PC-9 (cell line): ENCODE measurements at regions not wholly inside any gene's neighbourhood (a gene's known extent, or its start where the extent isn't known, plus 50 kb on each side); places are given as distances from the start of the nearest gene placed in this dataset.

Experiments used
- BruUV-seq: library from RNA; stranded (reverse); fragments of 400-500 nt; replicated peaks from 2 replicates; lab custom pipeline; 2021; lab: Mats Ljungman, UMichigan
- CTCF ChIA-PET: fragments of 300-600 bp; sonication (Branson Sonifier 250); formaldehyde crosslinking; loops from one replicate; lab custom pipeline; 2022; ENCODE audit warnings: antibody characterized with exemption; lab: Charles Lee
- POLR2A ChIA-PET: fragments of 300-600 bp; sonication (Branson Sonifier 250); formaldehyde crosslinking; loops from one replicate; lab custom pipeline; 2022; ENCODE audit warnings: antibody characterized with exemption; ENCODE audit not compliant: unreplicated experiment; lab: Charles Lee
- DNase-seq, 2 experiments: peaks; one replicate each; pipeline versions ENCODE4 v3.0.0 to v3.0.0-alpha.2; 2015 to 2022; ENCODE audit warnings: mixed read lengths in 1 of 2
- H2AFZ ChIP-seq: fragments of 200-600 bp; sonication (generic); 2 replicates; pipeline ENCODE4 v1.8.1; 2017; ENCODE audit warnings: antibody characterized with exemption
- H3F3A ChIP-seq: fragments of 200-600 bp; sonication (generic); 2 replicates; pipeline ENCODE4 v1.8.1; 2017; ENCODE audit warnings: antibody characterized with exemption, mild to moderate bottlenecking, low read depth; ENCODE audit not compliant: insufficient read depth
- H3K27ac ChIP-seq: fragments of 200-600 bp; sonication (generic); 2 replicates; pipeline ENCODE4 v1.6.1; 2016; ENCODE audit warnings: mixed run types
- H3K27me3 ChIP-seq: fragments of 200-600 bp; sonication (generic); 2 replicates; pipeline ENCODE4 v1.6.1; 2016; ENCODE audit warnings: low read depth, mixed run types; ENCODE audit not compliant: insufficient read depth
- H3K36me3 ChIP-seq: fragments of 200-600 bp; sonication (generic); 2 replicates; pipeline ENCODE4 v1.6.1; 2016; ENCODE audit warnings: low read depth, mixed run types
- H3K4me1 ChIP-seq: fragments of 200-600 bp; sonication (generic); replicated peaks from 2 replicates; pipeline ENCODE4 v1.6.1; 2016; ENCODE audit warnings: mixed run types; ENCODE audit not compliant: insufficient read depth
- H3K4me2 ChIP-seq: fragments of 200-600 bp; sonication (generic); 2 replicates; pipeline ENCODE4 v1.6.1; 2017; ENCODE audit warnings: mixed run types
- H3K4me3 ChIP-seq: fragments of 200-600 bp; sonication (generic); 2 replicates; pipeline ENCODE4 v1.6.1; 2016; ENCODE audit warnings: mixed run types
- H3K79me2 ChIP-seq: fragments of 200-600 bp; sonication (generic); 2 replicates; pipeline ENCODE4 v1.6.1; 2017; ENCODE audit warnings: low read depth, mixed run types
- H3K9me2 ChIP-seq: fragments of 200-600 bp; sonication (generic); 2 replicates; pipeline ENCODE4 v1.8.1; 2017; ENCODE audit warnings: mild to moderate bottlenecking; ENCODE audit not compliant: insufficient read depth
- H3K9me3 ChIP-seq: fragments of 200-600 bp; sonication (generic); 2 replicates; pipeline ENCODE4 v1.8.1; 2016; ENCODE audit warnings: low read depth; ENCODE audit not compliant: insufficient read depth
- H4K20me1 ChIP-seq: fragments of 200-600 bp; sonication (generic); 2 replicates; pipeline ENCODE4 v1.8.1; 2017; ENCODE audit not compliant: insufficient read depth
- CTCF ChIP-seq: fragments of 200-600 bp; sonication (generic); conservative IDR thresholded peaks from 2 replicates; pipeline ENCODE4 v1.6.1; 2017; ENCODE audit warnings: mixed run types, antibody characterized with exemption, mild to moderate bottlenecking, moderate library complexity
- EZH2 ChIP-seq: fragments of 200-600 bp; sonication (generic); IDR thresholded peaks from 2 replicates; pipeline ENCODE4 v1.8.0; 2017; ENCODE audit warnings: antibody characterized with exemption, low read depth
- intact Hi-C: fragments of 100-400 bp; cut with micrococcal nuclease; formaldehyde crosslinking; loops from one replicate; pipeline ENCODE4 v1.10.0; 2022; ENCODE audit not compliant: unreplicated experiment

GRCh38 chr7:156194813-156195212, 382.6 kb upstream of the SHH start:
- ChIA-PET CTCF (no interaction called here), POLR2A (no interaction called here)
- H2AFZ ChIP-seq: no peak overlapping the region
- no peaks in the 10 kb centered on the region for H4K20me1 ChIP-seq
- peaks cover 25% of the 10 kb centered on the region for H3K27me3 ChIP-seq
- intact Hi-C loops: no loop called here
- TF ChIP-seq EZH2: no peak
- TF ChIP-seq CTCF: no peak
- no peaks in the 10 kb centered on the region for H3K36me3 ChIP-seq
- H3K9me3 ChIP-seq: no peaks in the 10 kb centered on the region
- H3K4me3 ChIP-seq: no peak overlapping the region
- peaks cover 5% of the 10 kb centered on the region for H3F3A ChIP-seq
- DNase-seq: no peak
- no peak overlapping the region for H3K27ac ChIP-seq
- no TSS peak for BruUV-seq
- peaks cover 16% of the 10 kb centered on the region for H3K4me1 ChIP-seq
- no peaks in the 10 kb centered on the region for H3K79me2 ChIP-seq
- no peaks in the 10 kb centered on the region for H3K9me2 ChIP-seq
- no peak overlapping the region for H3K4me2 ChIP-seq

- H4K20me1 ChIP-seq: no peaks in the 10 kb centered on the region
- H3K9me3 ChIP-seq: no peaks in the 10 kb centered on the region
- POLR2A ChIA-PET: no interaction called here
- no TSS peak for BruUV-seq
- no peak overlapping the region for H2AFZ ChIP-seq
- peaks cover 6% of the 10 kb centered on the region for H3K4me1 ChIP-seq
- intact Hi-C loops: no loop called here
- CTCF ChIA-PET: no interaction called here
- no peaks in the 10 kb centered on the region for H3K9me2 ChIP-seq
- no peak overlapping the region for H3K27ac ChIP-seq
- no peaks in the 10 kb centered on the region for H3K36me3 ChIP-seq
- no peak for DNase-seq
- no peak overlapping the region for H3K4me3 ChIP-seq
- H3K27me3 ChIP-seq: peaks cover 29% of the 10 kb centered on the region
- H3F3A ChIP-seq: no peaks in the 10 kb centered on the region; the same call in none of the 2 replicates
- 0 out of 2 replicates have a peak overlapping the region, but pooled peaks have one; percentile 2 for H3K4me2 ChIP-seq
- TF ChIP-seq EZH2 (no peak), CTCF (no peak)
- no peaks in the 10 kb centered on the region for H3K79me2 ChIP-seq
These were observed 380.7 kb upstream of the SHH start for GRCh38 chr7:156192921-156193320.

GRCh38 chr7:156191090-156191489, 378.8 kb upstream of the SHH start:
- H3K4me2 ChIP-seq: no peak overlapping the region
- ChIA-PET POLR2A (no interaction called here), CTCF (no interaction called here)
- H3K9me2 ChIP-seq: no peaks in the 10 kb centered on the region
- no TSS peak for BruUV-seq
- H4K20me1 ChIP-seq: no peaks in the 10 kb centered on the region
- no peaks in the 10 kb centered on the region for H3K79me2 ChIP-seq
- TF ChIP-seq EZH2 (no peak), CTCF (no peak)
- H3K27me3 ChIP-seq: peaks cover 37% of the 10 kb centered on the region
- H3K27ac ChIP-seq: no peak overlapping the region
- no peaks in the 10 kb centered on the region; the same call in 1 of the 2 replicates for H3F3A ChIP-seq
- no peaks in the 10 kb centered on the region for H3K4me1 ChIP-seq
- H3K9me3 ChIP-seq: no peaks in the 10 kb centered on the region
- H2AFZ ChIP-seq: no peak overlapping the region
- H3K36me3 ChIP-seq: no peaks in the 10 kb centered on the region
- intact Hi-C loops: no loop called here
- DNase-seq: no peak
- H3K4me3 ChIP-seq: no peak overlapping the region
